Left ventricle myocardium inferior (tissue), 1 donor: ENCODE measurements at regions not wholly inside any gene's neighbourhood (a gene's known extent, or its start where the extent isn't known, plus 50 kb on each side); places are given as distances from the start of the nearest gene placed in this dataset.

Experiments
- DNase-seq: peaks from one replicate; pipeline ENCODE4 v3.0.0-alpha.2; 2020
- H3K27ac ChIP-seq: fragments of 200-600 bp; replicated peaks from 2 replicates; pipeline ENCODE4 v1.8.0; 2021
- H3K27me3 ChIP-seq: fragments of 200-600 bp; 2 replicates; pipeline ENCODE4 v1.8.0; 2021; ENCODE audit warnings: low read depth
- H3K36me3 ChIP-seq: fragments of 200-600 bp; 2 replicates; pipeline ENCODE4 v1.8.0; 2021
- H3K4me1 ChIP-seq: fragments of 200-600 bp; 2 replicates; pipeline ENCODE4 v1.8.0; 2021
- H3K4me3 ChIP-seq: fragments of 200-600 bp; 2 replicates; pipeline ENCODE4 v1.8.0; 2021; ENCODE audit warnings: mild to moderate bottlenecking, moderate library complexity
- H3K9me3 ChIP-seq: fragments of 200-600 bp; replicated peaks from 2 replicates; pipeline ENCODE4 v1.8.0; 2021
- CTCF ChIP-seq: fragments of 200-600 bp; IDR thresholded peaks from 2 replicates; pipeline ENCODE4 v1.8.0; 2021; ENCODE audit warnings: antibody characterized with exemption, mild to moderate bottlenecking, borderline replicate concordance
- intact Hi-C: fragments of 100-400 bp; cut with micrococcal nuclease; formaldehyde crosslinking; loops from one replicate; pipeline ENCODE4 v1.11.0; 2022
- donor health status: DM: no; HTN: yes; CAD: no; lungs with severe emphysema.

- H3K27ac ChIP-seq = no peak overlapping the region
- TF ChIP-seq CTCF = no peak
- H3K36me3 ChIP-seq = no peaks in the 10 kb centered on the region
- H3K27me3 ChIP-seq = no peaks in the 10 kb centered on the region
- peaks cover 1% of the 10 kb centered on the region for H3K9me3 ChIP-seq
- no peak for DNase-seq
- intact Hi-C loops = no loop called here
- no peak overlapping the region for H3K4me3 ChIP-seq
- no peaks in the 10 kb centered on the region for H3K4me1 ChIP-seq
These were observed 664.5 kb upstream of the IGFBP7 start for GRCh38 chr4:57774681-57775080.

GRCh38 chr4:57774171-57774570, 664.0 kb upstream of the IGFBP7 start:
- Histone ChIP-seq H3K27me3 (no peaks in the 10 kb centered on the region), H3K4me3 (no peak overlapping the region), H3K9me3 (peaks cover 6% of the 10 kb centered on the region), H3K27ac (no peak overlapping the region), H3K36me3 (no peaks in the 10 kb centered on the region), H3K4me1 (no peaks in the 10 kb centered on the region)
- TF ChIP-seq CTCF = no peak
- intact Hi-C loops = no loop called here
- DNase-seq = no peak

- TF ChIP-seq CTCF = no peak
- Histone ChIP-seq H3K27me3 (no peaks in the 10 kb centered on the region), H3K36me3 (no peaks in the 10 kb centered on the region), H3K4me1 (no peaks in the 10 kb centered on the region), H3K4me3 (no peak overlapping the region), H3K27ac (no peak overlapping the region), H3K9me3 (peaks cover 6% of the 10 kb centered on the region)
- intact Hi-C loops = no loop called here
- no peak for DNase-seq
These were observed 656.2 kb upstream of the IGFBP7 start for GRCh38 chr4:57766341-57766740.

GRCh38 chr4:57764856-57765255, 654.7 kb upstream of the IGFBP7 start:
- no peak overlapping the region for H3K4me3 ChIP-seq
- H3K27ac ChIP-seq = no peak overlapping the region
- no peak for DNase-seq
- intact Hi-C loops = no loop called here
- H3K4me1 ChIP-seq = no peaks in the 10 kb centered on the region
- TF ChIP-seq CTCF = no peak
- no peaks in the 10 kb centered on the region for H3K27me3 ChIP-seq
- H3K36me3 ChIP-seq = no peaks in the 10 kb centered on the region
- peaks cover 6% of the 10 kb centered on the region for H3K9me3 ChIP-seq

GRCh38 chr4:57763070-57763469, 652.9 kb upstream of the IGFBP7 start:
- no peak for TF ChIP-seq CTCF
- Histone ChIP-seq H3K27ac (no peak overlapping the region), H3K36me3 (no peaks in the 10 kb centered on the region), H3K27me3 (no peaks in the 10 kb centered on the region), H3K4me1 (no peaks in the 10 kb centered on the region), H3K9me3 (no peaks in the 10 kb centered on the region), H3K4me3 (no peak overlapping the region)
- intact Hi-C loops = no loop called here
- DNase-seq = no peak

- no peak overlapping the region for H3K4me3 ChIP-seq
- TF ChIP-seq CTCF = no peak
- DNase-seq = no peak
- H3K27ac ChIP-seq = no peak overlapping the region
- H3K9me3 ChIP-seq = peaks cover 20% of the 10 kb centered on the region
- intact Hi-C loops = no loop called here
- no peaks in the 10 kb centered on the region for H3K36me3 ChIP-seq
- H3K4me1 ChIP-seq = no peaks in the 10 kb centered on the region
- no peaks in the 10 kb centered on the region for H3K27me3 ChIP-seq
These were observed 630.5 kb upstream of the IGFBP7 start for GRCh38 chr4:57740625-57741190.
